Trophoblast cell (in vitro differentiated cells and primary cell): ENCODE measurements at regions not wholly inside any gene's neighbourhood (a gene's known extent, or its start where the extent isn't known, plus 50 kb on each side); places are given as distances from the start of the nearest gene placed in this dataset.
"Not testable (repeated sequence)": the region's sequence is repeated elsewhere in the genome, so short reads cannot be mapped to it uniquely, and the experiment has no call there.

ENCODE experiments used
- DNase-seq, 2 donors: peaks; one replicate each; pipeline ENCODE4 v3.0.0-alpha.2; 2016
- H2AFZ ChIP-seq: 2 replicates; pipeline ENCODE4 v1.6.1; 2013; ENCODE audit warnings: low read length, moderate library complexity, mild to moderate bottlenecking; ENCODE audit not compliant: insufficient read depth, poor library complexity
- H2AK5ac ChIP-seq: 2 replicates; pipeline ENCODE4 v1.6.1; 2013; ENCODE audit warnings: mild to moderate bottlenecking, low read length
- H2BK120ac ChIP-seq: 2 replicates; pipeline ENCODE4 v1.6.1; 2013; ENCODE audit warnings: low read length, mild to moderate bottlenecking, moderate library complexity; ENCODE audit not compliant: insufficient read depth, poor library complexity
- H2BK12ac ChIP-seq: 2 replicates; pipeline ENCODE4 v1.6.1; 2013; ENCODE audit warnings: mild to moderate bottlenecking, low read length, moderate library complexity
- H2BK5ac ChIP-seq: 2 replicates; pipeline ENCODE4 v1.6.1; 2013; ENCODE audit warnings: low read length, low read depth, moderate library complexity, mild to moderate bottlenecking; ENCODE audit not compliant: poor library complexity
- H3K14ac ChIP-seq: 2 replicates; pipeline ENCODE4 v1.6.1; 2013; ENCODE audit warnings: mild to moderate bottlenecking, low read length
- H3K18ac ChIP-seq: 2 replicates; pipeline ENCODE4 v1.6.1; 2013; ENCODE audit warnings: mild to moderate bottlenecking, low read length
- H3K23ac ChIP-seq: 2 replicates; pipeline ENCODE4 v1.6.1; 2013; ENCODE audit warnings: low read length
- H3K27ac ChIP-seq: 2 replicates; pipeline ENCODE4 v1.5.1; 2013; ENCODE audit warnings: low read depth, mild to moderate bottlenecking, inconsistent platforms, low read length, moderate library complexity
- H3K27me3 ChIP-seq: 2 replicates; pipeline ENCODE4 v1.6.1; 2013; ENCODE audit warnings: inconsistent platforms, mild to moderate bottlenecking, low read length, moderate library complexity; ENCODE audit not compliant: insufficient read depth
- H3K36me3 ChIP-seq, 2 experiments: 1 replicate in 1 of 2; 2 replicates in 1 of 2; pipeline ENCODE4 v1.6.1; 2013; ENCODE audit warnings: low read length in 2 of 2, mild to moderate bottlenecking in 2 of 2, moderate library complexity in 1 of 2; ENCODE audit not compliant: insufficient read depth in 2 of 2, control insufficient read depth in 1 of 2
- H3K4ac ChIP-seq: 2 replicates; pipeline ENCODE4 v1.6.1; 2013; ENCODE audit warnings: low read depth, mild to moderate bottlenecking, low read length, moderate library complexity
- H3K4me1 ChIP-seq, 2 experiments: 1 replicate in 1 of 2; 2 replicates in 1 of 2; pipeline ENCODE4 v1.6.1; 2013; ENCODE audit warnings: low read length in 2 of 2, mild to moderate bottlenecking in 2 of 2, moderate library complexity in 1 of 2; ENCODE audit not compliant: insufficient read depth in 2 of 2, control insufficient read depth in 1 of 2
- H3K4me2 ChIP-seq: 2 replicates; pipeline ENCODE4 v1.6.1; 2013; ENCODE audit warnings: inconsistent platforms, mild to moderate bottlenecking, low read length, moderate library complexity
- H3K4me3 ChIP-seq: 2 replicates; pipeline ENCODE4 v1.5.1; 2013; ENCODE audit warnings: mild to moderate bottlenecking, low read depth, low read length, inconsistent platforms
- H3K79me1 ChIP-seq: one replicate; pipeline ENCODE4 v1.6.1; 2013; ENCODE audit warnings: low read length
- H3K79me2 ChIP-seq: 2 replicates; pipeline ENCODE4 v1.6.1; 2013; ENCODE audit warnings: low read length, mild to moderate bottlenecking; ENCODE audit not compliant: control insufficient read depth, insufficient read depth, poor library complexity
- H3K9ac ChIP-seq: 2 replicates; pipeline ENCODE4 v1.6.1; 2013; ENCODE audit warnings: mild to moderate bottlenecking, low read length
- H3K9me3 ChIP-seq: 2 replicates; pipeline ENCODE4 v1.6.1; 2013; ENCODE audit warnings: low read depth, mild to moderate bottlenecking, control low read depth, inconsistent platforms, low read length; ENCODE audit not compliant: insufficient read depth
- H4K12ac ChIP-seq: 2 replicates; pipeline ENCODE4 v1.6.1; 2013; ENCODE audit warnings: low read depth, mild to moderate bottlenecking, low read length, moderate library complexity
- H4K8ac ChIP-seq: 2 replicates; pipeline ENCODE4 v1.6.1; 2013; ENCODE audit warnings: low read depth, mild to moderate bottlenecking, low read length, moderate library complexity
- H4K91ac ChIP-seq: one replicate; pipeline ENCODE4 v1.6.1; 2013; ENCODE audit warnings: low read depth, mild to moderate bottlenecking, low read length, moderate library complexity
- WGBS: extraction: QIAGEN DNeasy Blood & Tissue Kit; methylation state at CpG from one replicate; pipeline ENCODE4 v1.1.7; 2013; ENCODE audit warnings: missing lambda C conversion rate; ENCODE audit not compliant: insufficient read length, insufficient coverage; ENCODE audit errors: extremely low coverage; 5-methylcytosine and 5-hydroxymethylcytosine counted together

- Histone ChIP-seq H4K8ac (no peak overlapping the region), H3K36me3 (peaks cover 0 to 3% of the 10 kb centered on the region in 2 experiments), H3K9ac (no peak overlapping the region), H2BK5ac (no peak overlapping the region), H3K4me2 (no peak overlapping the region), H2BK120ac (no peak overlapping the region), H3K27me3 (no peaks in the 10 kb centered on the region), H3K79me2 (no peaks in the 10 kb centered on the region), H3K9me3 (no peaks in the 10 kb centered on the region), H2BK12ac (no peak overlapping the region), H3K4ac (no peak overlapping the region), H3K23ac (no peak overlapping the region), H4K12ac (no peak overlapping the region), H2AK5ac (no peak overlapping the region), H3K27ac (no peak overlapping the region), H3K18ac (no peak overlapping the region), H3K79me1 (no peaks in the 10 kb centered on the region), H4K91ac (no peak overlapping the region), H3K4me1 (peaks cover 0 to 7% of the 10 kb centered on the region in 2 experiments), H2AFZ (no peak overlapping the region), H3K14ac (no peak overlapping the region), H3K4me3 (no peak overlapping the region)
- no peak for DNase-seq
- no CpG with 5 or more reads among the region's 3 CpGs for WGBS
These were observed 251.4 kb upstream of the C2CD4B start for GRCh38 chr15:62416526-62416925.

- no peaks in the 10 kb centered on the region for H3K79me1 ChIP-seq
- H3K4me3 ChIP-seq: no peak overlapping the region
- DNase-seq: no peak
- H3K79me2 ChIP-seq: no peaks in the 10 kb centered on the region
- H3K36me3 ChIP-seq: peaks cover 0 to 3% of the 10 kb centered on the region in 2 experiments
- no peak overlapping the region for H4K8ac ChIP-seq
- no peaks in the 10 kb centered on the region for H3K27me3 ChIP-seq
- no peak overlapping the region for H3K27ac ChIP-seq
- no CpG with 5 or more reads among the region's 3 CpGs for WGBS
- no peak overlapping the region for H3K14ac ChIP-seq
- no peak overlapping the region for H3K4ac ChIP-seq
- no peaks in the 10 kb centered on the region for H3K9me3 ChIP-seq
- peaks cover 0 to 7% of the 10 kb centered on the region in 2 experiments for H3K4me1 ChIP-seq
- H3K18ac ChIP-seq: no peak overlapping the region
- H4K12ac ChIP-seq: no peak overlapping the region
- H2BK12ac ChIP-seq: no peak overlapping the region
- no peak overlapping the region for H2AFZ ChIP-seq
- H3K9ac ChIP-seq: no peak overlapping the region
- no peak overlapping the region for H3K4me2 ChIP-seq
- no peak overlapping the region for H3K23ac ChIP-seq
- H2AK5ac ChIP-seq: no peak overlapping the region
- no peak overlapping the region for H4K91ac ChIP-seq
- no peak overlapping the region for H2BK5ac ChIP-seq
- no peak overlapping the region for H2BK120ac ChIP-seq
These were observed 252.4 kb upstream of the C2CD4B start for GRCh38 chr15:62417439-62417838.

- not testable (repeated sequence) for H3K79me1 ChIP-seq, H3K9ac ChIP-seq, H2BK120ac ChIP-seq, H3K4ac ChIP-seq, H3K27me3 ChIP-seq, H3K79me2 ChIP-seq, H3K23ac ChIP-seq, H2AK5ac ChIP-seq, H2BK5ac ChIP-seq, DNase-seq, H3K4me2 ChIP-seq, H4K8ac ChIP-seq, H3K27ac ChIP-seq, H2AFZ ChIP-seq, H3K4me1 ChIP-seq, H4K12ac ChIP-seq, H3K4me3 ChIP-seq, H3K18ac ChIP-seq, H3K9me3 ChIP-seq, H2BK12ac ChIP-seq, H3K14ac ChIP-seq, H4K91ac ChIP-seq, H3K36me3 ChIP-seq
- no CpG with 5 or more reads among the region's 3 CpGs for WGBS
These were observed 253.4 kb upstream of the C2CD4B start for GRCh38 chr15:62418496-62418895.

- H3K4me3 ChIP-seq: no peak overlapping the region
- H3K36me3 ChIP-seq: peaks cover 4% of the 10 kb centered on the region in 2 experiments
- H3K4me1 ChIP-seq: peaks cover 0 to 7% of the 10 kb centered on the region in 2 experiments
- no peak overlapping the region for H2AK5ac ChIP-seq
- H3K4ac ChIP-seq: no peak overlapping the region
- H3K27me3 ChIP-seq: no peaks in the 10 kb centered on the region
- no peaks in the 10 kb centered on the region for H3K9me3 ChIP-seq
- no peak overlapping the region for H4K91ac ChIP-seq
- no peak overlapping the region for H2AFZ ChIP-seq
- no peak overlapping the region for H2BK5ac ChIP-seq
- H4K8ac ChIP-seq: no peak overlapping the region
- no peak overlapping the region for H3K14ac ChIP-seq
- no peak overlapping the region for H3K4me2 ChIP-seq
- H3K79me2 ChIP-seq: no peaks in the 10 kb centered on the region
- no peak for DNase-seq
- H3K79me1 ChIP-seq: no peaks in the 10 kb centered on the region
- H4K12ac ChIP-seq: no peak overlapping the region
- H2BK120ac ChIP-seq: no peak overlapping the region
- no CpG with 5 or more reads among the region's 2 CpGs for WGBS
- H3K27ac ChIP-seq: no peak overlapping the region
- H3K18ac ChIP-seq: no peak overlapping the region
- no peak overlapping the region for H3K9ac ChIP-seq
- no peak overlapping the region for H3K23ac ChIP-seq
- H2BK12ac ChIP-seq: no peak overlapping the region
These were observed 254.1 kb upstream of the C2CD4B start for GRCh38 chr15:62419192-62419591.
